Peyer's patch (tissue), 4 donors: ENCODE measurements at regions not wholly inside any gene's neighbourhood (a gene's known extent, or its start where the extent isn't known, plus 50 kb on each side); places are given as distances from the start of the nearest gene placed in this dataset.

ENCODE experiments used
- CTCF ChIP-seq, 6 experiments: fragments of 450-650 bp in 4 of 6; fragments of 200-600 bp in 2 of 6; sonication (generic) in 1 of 6; IDR thresholded peaks; one replicate each; pipeline ENCODE4 v1.5.1; 2017 to 2019; ENCODE audit warnings: antibody characterized with exemption in 6 of 6, mild to moderate bottlenecking in 3 of 6, moderate library complexity in 1 of 6
- POLR2A ChIP-seq, 2 donors: fragments of 450-650 bp; IDR thresholded peaks; one replicate each; pipeline ENCODE4 v1.5.1; 2017; ENCODE audit warnings: antibody characterized with exemption in 2 of 2, mild to moderate bottlenecking in 2 of 2, moderate library complexity in 2 of 2

GRCh38 chr11:86181379-86181778, 63.2 kb upstream of the EED start:
- TF ChIP-seq CTCF (IDR thresholded peaks at IDR 0.05) (no peak), POLR2A (IDR thresholded peaks at IDR 0.05) (no peak)
